OCI-LY1 (cell line): ENCODE measurements at regions not wholly inside any gene's neighbourhood (a gene's known extent, or its start where the extent isn't known, plus 50 kb on each side); places are given as distances from the start of the nearest gene placed in this dataset.

Experiments
- H2AFZ ChIP-seq: fragments of 200-600 bp; sonication (generic), shearing (Covaris generic); 2 replicates; pipeline ENCODE4 v1.6.0; 2014; ENCODE audit warnings: antibody characterized with exemption, mild to moderate bottlenecking, low read length
- H3F3A ChIP-seq: fragments of 200-600 bp; sonication (generic), shearing (Covaris generic); 2 replicates; pipeline ENCODE4 v1.6.0; 2014; ENCODE audit warnings: mild to moderate bottlenecking, antibody characterized with exemption, low read length, moderate library complexity; ENCODE audit not compliant: insufficient read depth
- H3K27ac ChIP-seq: fragments of 200-600 bp; sonication (generic); 2 replicates; pipeline ENCODE4 v1.5.1; 2014; ENCODE audit warnings: low read length, mixed run types, mild to moderate bottlenecking, low read depth; ENCODE audit not compliant: poor library complexity, severe bottlenecking
- H3K27me3 ChIP-seq: fragments of 200-600 bp; sonication (generic); 2 replicates; pipeline ENCODE4 v1.6.0; 2014; ENCODE audit warnings: antibody characterized with exemption, mild to moderate bottlenecking, low read length, moderate library complexity; ENCODE audit not compliant: insufficient read depth
- H3K36me3 ChIP-seq: fragments of 200-600 bp; sonication (generic); 2 replicates; pipeline ENCODE4 v1.6.1; 2014; ENCODE audit warnings: mild to moderate bottlenecking, antibody characterized with exemption, low read length, moderate library complexity, mixed read lengths; ENCODE audit not compliant: insufficient read depth
- H3K4me1 ChIP-seq: fragments of 200-600 bp; sonication (generic); 2 replicates; pipeline ENCODE4 v1.5.1; 2014; ENCODE audit warnings: mild to moderate bottlenecking, low read length, moderate library complexity; ENCODE audit not compliant: insufficient read depth, severe bottlenecking
- H3K4me2 ChIP-seq: fragments of 200-600 bp; sonication (generic), shearing (Covaris generic); 2 replicates; pipeline ENCODE4 v1.6.1; 2014; ENCODE audit warnings: low read length
- H3K4me3 ChIP-seq: fragments of 200-600 bp; sonication (generic); 2 replicates; pipeline ENCODE4 v1.5.1; 2014; ENCODE audit warnings: low read length, low read depth, mild to moderate bottlenecking, mixed read lengths; ENCODE audit not compliant: poor library complexity, severe bottlenecking
- H3K79me2 ChIP-seq: fragments of 200-600 bp; shearing (Covaris generic); 2 replicates; pipeline ENCODE4 v1.6.1; 2016; ENCODE audit warnings: mixed run types, low read length, mixed read lengths; ENCODE audit not compliant: insufficient read depth
- H3K9ac ChIP-seq: fragments of 200-600 bp; sonication (generic), shearing (Covaris generic); 2 replicates; pipeline ENCODE4 v1.6.1; 2014; ENCODE audit warnings: mild to moderate bottlenecking, low read length, mixed read lengths
- H3K9me2 ChIP-seq: fragments of 200-600 bp; sonication (generic), shearing (Covaris generic); 2 replicates; pipeline ENCODE4 v1.6.1; 2014; ENCODE audit warnings: low read depth, mild to moderate bottlenecking, low read length, mixed read lengths
- H3K9me3 ChIP-seq: fragments of 200-600 bp; shearing (Covaris generic); 2 replicates; pipeline ENCODE4 v1.6.1; 2014; ENCODE audit warnings: low read length, mixed read lengths
- H4K20me1 ChIP-seq: fragments of 200-600 bp; sonication (generic), shearing (Covaris generic); 2 replicates; pipeline ENCODE4 v1.6.0; 2016; ENCODE audit warnings: mild to moderate bottlenecking, low read length; ENCODE audit not compliant: insufficient read depth
- EZH2 ChIP-seq: fragments of 200-600 bp; sonication (generic), shearing (Covaris generic); IDR thresholded peaks from 2 replicates; pipeline ENCODE4 v1.8.0; 2017; ENCODE audit warnings: borderline replicate concordance, mixed run types, mild to moderate bottlenecking, antibody characterized with exemption, low read length, moderate library complexity, mixed read lengths
- TF ChIP-seq, protein P1 (sequence below): fragments of 200-600 bp; sonication (generic), shearing (Covaris generic); IDR thresholded peaks from 2 replicates; pipeline ENCODE4 v1.5.1; 2017; ENCODE audit warnings: mild to moderate bottlenecking, antibody characterized with exemption, low read length, moderate library complexity, mixed read lengths

- Histone ChIP-seq H3F3A (no peaks in the 10 kb centered on the region), H3K9ac (no peak overlapping the region), H3K9me2 (no peaks in the 10 kb centered on the region), H3K4me1 (no peaks in the 10 kb centered on the region), H3K4me3 (no peak overlapping the region), H3K4me2 (no peak overlapping the region), H3K27me3 (no peaks in the 10 kb centered on the region), H3K79me2 (no peaks in the 10 kb centered on the region), H3K27ac (no peak overlapping the region), H3K9me3 (no peaks in the 10 kb centered on the region), H2AFZ (no peak overlapping the region), H3K36me3 (no peaks in the 10 kb centered on the region), H4K20me1 (no peaks in the 10 kb centered on the region)
- no peak for TF ChIP-seq EZH2
- TF ChIP-seq, protein P1, sequence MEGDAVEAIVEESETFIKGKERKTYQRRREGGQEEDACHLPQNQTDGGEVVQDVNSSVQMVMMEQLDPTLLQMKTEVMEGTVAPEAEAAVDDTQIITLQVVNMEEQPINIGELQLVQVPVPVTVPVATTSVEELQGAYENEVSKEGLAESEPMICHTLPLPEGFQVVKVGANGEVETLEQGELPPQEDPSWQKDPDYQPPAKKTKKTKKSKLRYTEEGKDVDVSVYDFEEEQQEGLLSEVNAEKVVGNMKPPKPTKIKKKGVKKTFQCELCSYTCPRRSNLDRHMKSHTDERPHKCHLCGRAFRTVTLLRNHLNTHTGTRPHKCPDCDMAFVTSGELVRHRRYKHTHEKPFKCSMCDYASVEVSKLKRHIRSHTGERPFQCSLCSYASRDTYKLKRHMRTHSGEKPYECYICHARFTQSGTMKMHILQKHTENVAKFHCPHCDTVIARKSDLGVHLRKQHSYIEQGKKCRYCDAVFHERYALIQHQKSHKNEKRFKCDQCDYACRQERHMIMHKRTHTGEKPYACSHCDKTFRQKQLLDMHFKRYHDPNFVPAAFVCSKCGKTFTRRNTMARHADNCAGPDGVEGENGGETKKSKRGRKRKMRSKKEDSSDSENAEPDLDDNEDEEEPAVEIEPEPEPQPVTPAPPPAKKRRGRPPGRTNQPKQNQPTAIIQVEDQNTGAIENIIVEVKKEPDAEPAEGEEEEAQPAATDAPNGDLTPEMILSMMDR, result no peak
Observed at GRCh38 chr4:55178226-55179005, 53.0 kb upstream of the KDR start.

GRCh38 chr4:55181010-55182005 lies 55.9 kb upstream of the KDR start:
- Histone ChIP-seq H3K9me3 (no peaks in the 10 kb centered on the region), H3K9ac (no peak overlapping the region), H2AFZ (no peak overlapping the region), H3K36me3 (no peaks in the 10 kb centered on the region), H3K4me1 (no peaks in the 10 kb centered on the region), H3K79me2 (no peaks in the 10 kb centered on the region), H3F3A (no peaks in the 10 kb centered on the region), H3K4me2 (no peak overlapping the region), H3K27ac (no peak overlapping the region), H3K27me3 (no peaks in the 10 kb centered on the region), H3K4me3 (no peak overlapping the region), H3K9me2 (no peaks in the 10 kb centered on the region), H4K20me1 (no peaks in the 10 kb centered on the region)
- TF ChIP-seq, protein P1, result no peak
- no peak for TF ChIP-seq EZH2

GRCh38 chr4:55183926-55184599 lies 58.7 kb upstream of the KDR start:
- H3K36me3 ChIP-seq, result no peaks in the 10 kb centered on the region
- no peaks in the 10 kb centered on the region for H4K20me1 ChIP-seq
- H3K9me3 ChIP-seq, result no peaks in the 10 kb centered on the region
- H3K9ac ChIP-seq, result no peak overlapping the region
- no peak overlapping the region for H3K4me3 ChIP-seq
- H3K4me2 ChIP-seq, result no peak overlapping the region
- H3K27me3 ChIP-seq, result no peaks in the 10 kb centered on the region
- no peak overlapping the region for H2AFZ ChIP-seq
- H3K4me1 ChIP-seq, result no peaks in the 10 kb centered on the region
- H3K9me2 ChIP-seq, result no peaks in the 10 kb centered on the region
- TF ChIP-seq EZH2, result no peak
- TF ChIP-seq, protein P1, result no peak
- no peak overlapping the region for H3K27ac ChIP-seq
- H3F3A ChIP-seq, result no peaks in the 10 kb centered on the region
- H3K79me2 ChIP-seq, result no peaks in the 10 kb centered on the region
